K562 (cell line): ENCODE measurements at regions not wholly inside any gene's neighbourhood (a gene's known extent, or its start where the extent isn't known, plus 50 kb on each side); places are given as distances from the start of the nearest gene placed in this dataset.

ENCODE experiments used
- ATAC-seq: fragments of 200-7000 bp; cut with Tn5 transposase; 3 replicates; pipeline ENCODE4 v1.9.1; 2020; ENCODE audit warnings: moderate library complexity
- BruUV-seq: library from RNA; stranded (reverse); fragments of 400-500 nt; replicated peaks from 2 replicates; lab custom pipeline; 2021; lab: Mats Ljungman, UMichigan
- CTCF ChIA-PET: fragments of 300-600 bp; formaldehyde crosslinking; extraction: SDS; loops from one replicate; lab custom pipeline; 2021; ENCODE audit warnings: low intra/inter-chr PET ratio; lab: Yijun Ruan, JAX
- POLR2A ChIA-PET: fragments of 300-600, 350-650 bp; sonication (Branson Sonifier 250); formaldehyde crosslinking; extraction: SDS; loops from one replicate; lab custom pipeline; 2021; ENCODE audit warnings: antibody characterized with exemption, inconsistent platforms; lab: Yijun Ruan, JAX
- DNase-seq, 4 experiments: peaks; one replicate each; pipeline versions ENCODE4 v3.0.0 to v3.0.0-alpha.2; 2011 to 2018; ENCODE audit warnings: low spot score in 3 of 4, mixed read lengths in 3 of 4; ENCODE audit errors: extremely low read depth in 1 of 4
- FAIRE-seq: peaks from 2 replicates; lab custom pipeline; 2011; peaks lifted over from hg19 to GRCh38; lab: Jason Lieb, UNC
- H2AFZ ChIP-seq: 2 replicates; pipeline ENCODE4 v1.6.0; 2011; ENCODE audit warnings: low read depth, low read length, control low read depth, inconsistent platforms
- H3K27ac ChIP-seq: fragments of 200-600 bp; 3 replicates; pipeline ENCODE4 v1.8.0; 2011; ENCODE audit warnings: low read depth, mild to moderate bottlenecking, control low read depth, inconsistent platforms, low read length, moderate library complexity, mixed read lengths; ENCODE audit errors: extremely low read depth
- H3K27me3 ChIP-seq, 2 experiments: fragments of 300-600 bp in 1 of 2; 2 replicates in 1 of 2; 3 replicates in 1 of 2; pipeline versions ENCODE4 v1.6.0 to v1.8.0; 2011; ENCODE audit warnings: inconsistent platforms in 2 of 2, low read length in 2 of 2, mild to moderate bottlenecking in 1 of 2, mixed read lengths in 1 of 2, moderate library complexity in 1 of 2; ENCODE audit not compliant: control insufficient read depth in 2 of 2, insufficient read depth in 2 of 2
- H3K36me3 ChIP-seq: fragments of 300-600 bp; 3 replicates; pipeline ENCODE4 v1.8.0; 2011; ENCODE audit warnings: mild to moderate bottlenecking, low read length, inconsistent platforms; ENCODE audit not compliant: control insufficient read depth, insufficient read depth
- H3K4me1 ChIP-seq, 2 experiments: fragments of 200-600 bp in 1 of 2; replicated peaks in 1 of 2; 2 replicates in 1 of 2; 3 replicates in 1 of 2; pipeline versions ENCODE4 v1.5.1 to v1.8.0; 2011; ENCODE audit warnings: inconsistent platforms in 2 of 2, low read length in 2 of 2, mild to moderate bottlenecking in 1 of 2, mixed read lengths in 1 of 2, moderate library complexity in 1 of 2; ENCODE audit not compliant: control insufficient read depth in 2 of 2, insufficient read depth in 2 of 2
- H3K4me2 ChIP-seq: 2 replicates; pipeline ENCODE4 v1.6.1; 2011; ENCODE audit warnings: low read length, control low read depth, inconsistent platforms, mixed read lengths; ENCODE audit not compliant: insufficient read depth
- H3K4me3 ChIP-seq: fragments of 200-600 bp; sonication (generic), shearing (Covaris generic); 2 replicates; pipeline ENCODE4 v1.5.1; 2016; ENCODE audit warnings: control low read depth, inconsistent platforms
- H3K79me2 ChIP-seq: fragments of 200-600 bp; 3 replicates; pipeline ENCODE4 v1.8.0; 2011; ENCODE audit warnings: low read length, inconsistent platforms; ENCODE audit not compliant: control insufficient read depth, insufficient read depth
- H3K9ac ChIP-seq, 2 experiments: 2 replicates each; pipeline versions ENCODE4 v1.6.0 to v1.6.1; 2011; ENCODE audit warnings: low read depth in 2 of 2, low read length in 2 of 2, control low read depth in 1 of 2, inconsistent platforms in 1 of 2, mild to moderate bottlenecking in 1 of 2, mixed read lengths in 1 of 2; ENCODE audit not compliant: insufficient read depth in 1 of 2
- H3K9me1 ChIP-seq: one replicate; pipeline ENCODE4 v1.6.0; 2011; ENCODE audit warnings: inconsistent platforms, mild to moderate bottlenecking, low read length, moderate library complexity; ENCODE audit not compliant: control insufficient read depth, insufficient read depth
- H3K9me3 ChIP-seq: replicated peaks from 2 replicates; pipeline ENCODE4 v1.5.1; 2011; ENCODE audit warnings: low read depth, low read length, inconsistent platforms; ENCODE audit not compliant: control insufficient read depth, insufficient read depth
- H4K20me1 ChIP-seq: replicated peaks from 2 replicates; pipeline ENCODE4 v1.6.1; 2011; ENCODE audit warnings: low read length, inconsistent platforms, mixed read lengths; ENCODE audit not compliant: control insufficient read depth, insufficient read depth
- ASH1L ChIP-seq: fragments of 450-650 bp; IDR thresholded peaks from 2 replicates; pipeline ENCODE4 v1.6.1; 2018; ENCODE audit warnings: borderline replicate concordance, mild to moderate bottlenecking, low read depth; ENCODE audit not compliant: partially characterized antibody
- BCL6 ChIP-seq: fragments of 250-450 bp; sonication (Bioruptor Pico); IDR thresholded peaks from 2 replicates; pipeline ENCODE4 v1.4.0; 2020
- CCAR2 ChIP-seq: fragments of 200-400 bp; formaldehyde crosslinking; IDR thresholded peaks from 2 replicates; pipeline ENCODE4 v1.6.1; 2017; ENCODE audit warnings: mild to moderate bottlenecking, low read depth, low read length
- CEBPG ChIP-seq, 3 experiments: fragments of 200-800 bp in 1 of 3; sonication (Bioruptor generic) in 1 of 3; sonication (generic) in 1 of 3; formaldehyde crosslinking in 1 of 3; IDR thresholded peaks in 2 of 3; conservative IDR thresholded peaks in 1 of 3; 2 replicates each; pipeline versions ENCODE4 v1.6.1 to v1.8.0; 2016 to 2022; ENCODE audit warnings: missing compliant biosample characterization in 2 of 3, missing genetic modification characterization in 2 of 3, mild to moderate bottlenecking in 1 of 3, missing genetic modification reagents in 1 of 3
- CHCHD3 ChIP-seq: fragments of 250-450 bp; sonication (Bioruptor Pico); IDR thresholded peaks from 2 replicates; pipeline ENCODE4 v2.1.2; 2022; ENCODE audit warnings: mild to moderate bottlenecking
- CREB1 ChIP-seq, 2 experiments: sonication (generic) in 1 of 2; formaldehyde crosslinking in 1 of 2; IDR thresholded peaks; 2 replicates each; pipeline versions ENCODE4 v1.6.1 to v1.8.0; 2012 to 2022; ENCODE audit warnings: inconsistent platforms in 1 of 2, mild to moderate bottlenecking in 1 of 2, missing genetic modification reagents in 1 of 2, moderate library complexity in 1 of 2
- DDX20 ChIP-seq: fragments of 450-650 bp; IDR thresholded peaks from 2 replicates; pipeline ENCODE4 v1.6.1; 2016; ENCODE audit warnings: missing genetic modification characterization, low read depth, mild to moderate bottlenecking, missing compliant biosample characterization, moderate library complexity
- ERF ChIP-seq: fragments of 450-650 bp; formaldehyde crosslinking; IDR thresholded peaks from 2 replicates; pipeline ENCODE4 v1.4.0; 2020; ENCODE audit warnings: mild to moderate bottlenecking, mixed read lengths
- ESRRB ChIP-seq: fragments of 250-450 bp; sonication (Bioruptor Pico); IDR thresholded peaks from 2 replicates; pipeline ENCODE4 v1.5.0; 2020; ENCODE audit warnings: mild to moderate bottlenecking, moderate library complexity, borderline replicate concordance
- KLF16 ChIP-seq: IDR thresholded peaks from 2 replicates; pipeline ENCODE4 v1.6.1; 2016; ENCODE audit warnings: antibody characterized with exemption
- LEF1 ChIP-seq: fragments of 450-650 bp; IDR thresholded peaks from 2 replicates; pipeline ENCODE4 v1.6.1; 2016; ENCODE audit warnings: mild to moderate bottlenecking
- MITF ChIP-seq: IDR thresholded peaks from 2 replicates; pipeline ENCODE4 v1.6.1; 2014; ENCODE audit warnings: antibody characterized with exemption
- NCOA1 ChIP-seq: fragments of 450-650 bp; IDR thresholded peaks from 2 replicates; pipeline ENCODE4 v1.6.1; 2016; ENCODE audit warnings: low read depth
- NRF1 ChIP-seq, 2 experiments: fragments of 450-650 bp; IDR thresholded peaks in 1 of 2; conservative IDR thresholded peaks in 1 of 2; 2 replicates each; pipeline ENCODE4 v1.6.1; 2014; ENCODE audit warnings: mild to moderate bottlenecking in 2 of 2
- OTX1 ChIP-seq: fragments of 450-650 bp; formaldehyde crosslinking; IDR thresholded peaks from 2 replicates; pipeline ENCODE4 v1.4.0; 2022; ENCODE audit warnings: mild to moderate bottlenecking
- POLR2A ChIP-seq: fragments of 450-650 bp; conservative IDR thresholded peaks from 2 replicates; pipeline ENCODE4 v1.6.1; 2016
- UBTF ChIP-seq, 2 experiments: IDR thresholded peaks; 2 replicates each; pipeline ENCODE4 v1.6.1; 2012; ENCODE audit warnings: improper control_type of control experiment in 2 of 2, low read depth in 2 of 2, low read length in 2 of 2, borderline replicate concordance in 1 of 2
- ZNF41 ChIP-seq: fragments of 250-450 bp; sonication (Bioruptor Pico); conservative IDR thresholded peaks from 2 replicates; pipeline ENCODE4 v1.4.0; 2020; ENCODE audit warnings: mild to moderate bottlenecking
- ZNF511 ChIP-seq: sonication (generic); formaldehyde crosslinking; IDR thresholded peaks from 2 replicates; pipeline ENCODE4 v1.8.0; 2022; ENCODE audit warnings: mild to moderate bottlenecking, missing genetic modification reagents
- ZNF785 ChIP-seq: fragments of 250-450 bp; sonication (Bioruptor Pico); IDR thresholded peaks from 2 replicates; pipeline ENCODE4 v1.4.0; 2020; ENCODE audit warnings: mild to moderate bottlenecking
- WGBS: fragments of 100-300 bp; shearing (Covaris generic); methylation state at CpG from one replicate; pipeline ENCODE4 v1.1.6; 2016; ENCODE audit warnings: low coverage, mixed read lengths; ENCODE audit not compliant: insufficient coverage; ENCODE audit errors: missing lambda C conversion rate; 5-methylcytosine and 5-hydroxymethylcytosine counted together
- in situ Hi-C: fragments of 300-500 bp; cut with MboI; formaldehyde crosslinking; loops from 4 replicates; pipeline ENCODE4 v1.15.0; 2018; ENCODE audit warnings: inconsistent platforms, mixed read lengths
- intact Hi-C: fragments of 100-400 bp; cut with micrococcal nuclease; formaldehyde crosslinking; loops from 2 replicates; pipeline ENCODE4 v1.14.2; 2022

DNA sequence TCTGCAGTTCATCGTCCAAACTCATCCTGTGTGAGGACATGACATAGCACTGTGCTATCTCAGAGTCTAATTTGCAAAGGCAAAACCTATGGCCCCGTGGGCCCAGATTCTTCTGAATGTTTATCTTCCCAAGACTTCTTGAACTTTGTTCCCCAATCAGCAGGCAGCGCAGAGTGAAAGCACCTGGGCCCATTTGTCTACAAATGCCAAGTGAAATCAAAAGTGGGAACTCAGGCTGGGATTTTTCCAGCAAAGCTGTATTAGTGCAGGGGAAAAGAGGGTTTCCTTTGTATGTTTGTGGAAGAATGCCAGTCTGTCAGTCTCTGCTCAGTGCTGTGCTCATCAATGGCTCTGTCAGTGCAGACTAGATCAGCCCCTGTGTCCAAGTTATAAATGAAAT lies 55.8 kb downstream of the FOXD1 start (continued):
- no peak for TF ChIP-seq CCAR2
- no peak for TF ChIP-seq OTX1 (CRISPR knock-in tag)
- no peak for TF ChIP-seq POLR2A
- TF ChIP-seq BCL6 (CRISPR knock-in tag): no peak
- no peak for TF ChIP-seq UBTF (IDR thresholded peaks at IDR 0.05; ENCODE audit: borderline replicate concordance in 1 of 2, low read depth in 2 of 2, low read length in 2 of 2)
- no peak for TF ChIP-seq NRF1 (conservative IDR thresholded peaks at IDR 0.05 in 1 of 2, IDR thresholded peaks at IDR 0.05 in 1 of 2)
- TF ChIP-seq ERF (CRISPR knock-in tag): no peak
- no peak for TF ChIP-seq CREB1 (IDR thresholded peaks at IDR 0.05)
- no peak for TF ChIP-seq CREB1 (CRISPR knock-in tag; IDR thresholded peaks at IDR 0.05)
- TF ChIP-seq, all 486 proteins: peak for 0

DNA sequence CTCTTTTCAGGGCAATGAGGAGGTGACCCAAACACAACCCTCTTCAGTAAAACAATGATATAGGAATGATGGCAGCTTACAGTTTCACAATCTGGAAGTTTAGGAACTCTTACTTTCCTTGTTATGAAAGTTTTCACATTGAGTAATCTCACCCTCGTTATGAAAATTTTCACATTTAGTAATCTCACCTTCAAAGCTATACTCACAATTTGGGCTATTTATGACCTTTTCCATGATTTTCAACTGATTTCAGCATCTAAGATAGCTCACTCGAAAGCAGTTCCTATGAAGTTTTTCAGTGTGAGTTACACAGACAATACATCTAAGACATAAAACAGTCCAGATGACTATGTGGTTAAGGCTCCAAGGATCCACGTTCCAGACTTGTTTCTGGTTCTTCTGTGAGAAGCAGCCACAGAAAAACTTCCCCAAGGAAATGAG lies 57.1 kb downstream of the FOXD1 start:
- DNase-seq (no peak), FAIRE-seq (no peak), ATAC-seq (no peak)
- intact Hi-C loops: no loop called here
- H4K20me1 ChIP-seq: no peaks in the 10 kb centered on the region
- H3K79me2 ChIP-seq: no peaks in the 10 kb centered on the region
- H3K4me1 ChIP-seq: no peaks in the 10 kb centered on the region
- no peak overlapping the region for H2AFZ ChIP-seq
- H3K4me2 ChIP-seq: no peak overlapping the region
- no TSS peak for BruUV-seq
- H3K27ac ChIP-seq: no peak overlapping the region
- H3K9me1 ChIP-seq: no peaks in the 10 kb centered on the region
- 0% methylated on average over 3 of the region's 3 CpGs for WGBS
- in situ Hi-C loops: no loop called here
- peaks cover 0 to 8% of the 10 kb centered on the region in 2 experiments; a peak in 1 of 5 replicates for H3K27me3 ChIP-seq
- H3K9ac ChIP-seq: no peak overlapping the region
- ChIA-PET CTCF (no interaction called here), POLR2A (no interaction called here)
- H3K9me3 ChIP-seq: no peaks in the 10 kb centered on the region
- no peak overlapping the region for H3K4me3 ChIP-seq
- H3K36me3 ChIP-seq: no peaks in the 10 kb centered on the region
- TF ChIP-seq CHCHD3 (CRISPR knock-in tag): no peak
- no peak for TF ChIP-seq NCOA1
- no peak for TF ChIP-seq ESRRB
- TF ChIP-seq KLF16: no peak
- no peak for TF ChIP-seq DDX20
- no peak for TF ChIP-seq ZNF785 (CRISPR knock-in tag)
- no peak for TF ChIP-seq MITF
- no peak for TF ChIP-seq ASH1L
- TF ChIP-seq ZNF511 (CRISPR knock-in tag): no peak
- TF ChIP-seq LEF1: no peak
- no peak for TF ChIP-seq ZNF41 (CRISPR knock-in tag)
- TF ChIP-seq CEBPG (CRISPR knock-in tag; IDR thresholded peaks at IDR 0.05): no peak
- TF ChIP-seq CEBPG (tag; conservative IDR thresholded peaks at IDR 0.05 in 1 of 2, IDR thresholded peaks at IDR 0.05 in 1 of 2): no peak
